RPMI8226 (cell line): ENCODE measurements at regions not wholly inside any gene's neighbourhood (a gene's known extent, or its start where the extent isn't known, plus 50 kb on each side); places are given as distances from the start of the nearest gene placed in this dataset.

ENCODE experiments used
- DNase-seq: peaks from one replicate; pipeline ENCODE4 v3.0.0-alpha.2; 2015

GRCh38 chr10:131010965-131011575 lies 300.5 kb downstream of the TCERG1L start:
- DNase-seq, result no peak

- no peak for DNase-seq
Measured at GRCh38 chr10:131011936-131012640, 299.4 kb downstream of the TCERG1L start.

DNA sequence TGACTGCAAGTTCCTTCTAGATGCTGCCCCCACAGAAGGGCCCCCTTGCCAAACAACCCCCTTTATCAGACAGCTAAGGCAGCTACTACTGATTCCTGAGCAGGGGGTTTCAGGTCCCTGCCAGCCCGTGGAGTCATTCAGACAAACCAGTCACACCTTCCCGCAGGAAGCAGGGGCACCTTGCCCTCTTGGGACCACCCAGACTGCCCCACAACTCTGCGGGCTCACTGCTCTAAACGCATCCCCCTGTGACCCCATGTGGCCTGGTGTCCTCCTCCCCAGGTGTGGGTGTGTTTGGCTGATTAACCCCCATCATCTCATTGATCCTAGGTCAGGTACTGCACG lies 298.9 kb downstream of the TCERG1L start:
- DNase-seq, result no peak

- DNase-seq, result peak; percentile 32
Measured at GRCh38 chr10:131013281-131013912, 298.1 kb downstream of the TCERG1L start.

- DNase-seq, result no peak
Measured at GRCh38 chr10:131014271-131014670, 297.2 kb downstream of the TCERG1L start.

DNA sequence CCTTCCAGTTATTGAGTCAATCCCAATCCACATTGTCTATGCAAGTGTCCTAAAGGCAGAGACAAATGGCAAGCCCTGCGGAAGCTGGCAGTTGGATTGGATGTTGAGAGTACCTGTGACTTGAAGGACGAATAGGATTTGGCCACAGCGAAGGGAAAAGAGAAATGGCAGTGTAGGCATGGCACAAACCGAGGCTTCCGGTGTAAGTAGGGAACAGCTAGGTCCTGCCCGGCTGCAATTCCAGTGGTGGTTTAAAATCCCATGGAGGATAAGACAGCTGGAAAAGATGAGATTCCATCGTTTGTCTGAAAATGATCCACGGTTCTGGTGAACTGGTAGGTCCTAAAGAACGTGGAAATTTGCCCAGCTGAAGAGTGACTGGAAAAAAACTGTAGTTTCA lies 296.2 kb downstream of the TCERG1L start:
- no peak for DNase-seq

- no peak for DNase-seq
Measured at GRCh38 chr10:131016556-131016955, 295.0 kb downstream of the TCERG1L start.

DNA sequence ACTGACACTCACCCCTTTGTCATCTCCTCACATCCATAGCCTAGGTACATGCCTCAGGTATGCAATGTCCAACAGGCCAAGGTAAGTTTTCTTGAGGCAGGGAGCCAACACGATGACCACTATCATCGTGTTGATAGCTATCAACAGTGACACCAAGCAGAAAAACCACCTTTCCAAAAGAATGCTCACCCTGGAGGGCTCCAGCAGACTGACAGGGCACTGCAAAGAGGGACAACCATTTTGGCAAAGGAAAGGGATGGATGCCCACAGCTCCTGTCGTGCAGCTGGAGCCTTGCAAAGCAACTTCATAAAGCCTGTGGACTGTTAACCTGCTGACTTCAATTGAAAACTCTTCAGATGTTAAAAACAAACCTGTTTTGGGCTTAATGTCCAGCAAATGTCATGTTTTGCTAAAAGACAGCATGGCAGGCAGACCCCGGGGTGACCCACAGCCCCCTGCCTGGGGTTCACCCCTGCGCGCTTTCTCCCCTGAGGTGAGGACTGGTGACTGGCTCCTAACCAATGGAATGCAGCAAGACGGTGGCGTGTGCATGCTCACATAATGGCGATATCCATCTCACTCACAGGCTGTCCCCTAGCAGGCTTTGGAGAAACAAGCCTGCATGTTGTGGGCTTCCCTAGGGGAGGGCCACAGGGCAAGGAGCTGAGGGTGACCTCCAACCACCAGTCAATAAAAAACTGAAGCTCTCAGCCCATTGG lies 293.8 kb downstream of the TCERG1L start:
- no peak for DNase-seq

DNA sequence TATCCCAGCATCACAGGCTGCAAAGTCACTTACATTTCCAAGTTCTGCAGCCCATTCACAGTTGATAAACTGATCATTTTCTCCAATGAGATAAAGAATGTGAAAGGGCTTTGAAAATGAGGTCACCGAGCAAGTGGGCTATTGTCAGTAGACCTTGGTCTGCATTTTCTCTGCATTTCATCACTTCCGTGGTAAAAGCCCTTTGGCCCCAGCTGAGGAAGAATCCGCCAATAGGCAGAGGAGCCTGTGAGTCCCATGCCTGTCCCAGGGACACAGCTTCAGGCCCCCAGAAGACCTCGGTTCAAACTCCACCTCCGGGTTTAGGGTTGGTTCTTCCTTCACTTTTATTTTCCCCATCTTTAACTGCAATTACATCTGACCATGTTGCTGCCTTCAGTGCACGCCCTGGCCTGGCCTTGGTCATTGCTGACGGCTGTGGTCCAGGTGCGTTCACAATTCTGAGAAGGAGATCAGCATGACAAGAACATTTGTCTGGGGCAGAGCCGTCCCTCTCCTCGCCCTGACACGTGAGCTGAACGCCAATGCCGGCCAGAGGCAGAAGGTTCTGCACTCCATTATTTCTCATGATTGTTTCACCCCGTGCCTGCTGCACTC lies 292.5 kb downstream of the TCERG1L start:
- DNase-seq, result no peak

DNA sequence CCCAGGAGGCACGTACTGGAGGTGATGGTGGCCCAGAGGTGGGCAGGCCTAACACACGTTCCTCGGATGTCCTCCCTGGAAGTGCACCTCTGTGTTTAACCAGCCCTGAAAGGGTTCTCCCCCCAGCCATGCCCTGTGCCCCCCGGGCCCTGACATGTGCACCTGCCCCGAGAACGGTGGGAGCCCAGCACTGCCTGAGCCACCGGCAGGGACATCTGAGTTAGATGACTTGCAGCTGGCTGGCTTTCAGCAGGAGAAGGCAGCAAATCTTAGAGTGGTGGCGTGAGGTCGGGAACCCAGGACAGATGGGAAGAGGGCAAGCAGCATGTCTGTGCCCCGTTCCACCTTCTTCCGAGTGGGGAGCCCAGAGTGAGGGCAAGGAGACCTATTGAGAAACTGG lies 291.8 kb downstream of the TCERG1L start:
- DNase-seq, result no peak

- DNase-seq, result no peak
Measured at GRCh38 chr10:131020775-131021174, 290.7 kb downstream of the TCERG1L start.

GRCh38 chr10:131021246-131021895 lies 290.1 kb downstream of the TCERG1L start:
- DNase-seq, result no peak

DNA sequence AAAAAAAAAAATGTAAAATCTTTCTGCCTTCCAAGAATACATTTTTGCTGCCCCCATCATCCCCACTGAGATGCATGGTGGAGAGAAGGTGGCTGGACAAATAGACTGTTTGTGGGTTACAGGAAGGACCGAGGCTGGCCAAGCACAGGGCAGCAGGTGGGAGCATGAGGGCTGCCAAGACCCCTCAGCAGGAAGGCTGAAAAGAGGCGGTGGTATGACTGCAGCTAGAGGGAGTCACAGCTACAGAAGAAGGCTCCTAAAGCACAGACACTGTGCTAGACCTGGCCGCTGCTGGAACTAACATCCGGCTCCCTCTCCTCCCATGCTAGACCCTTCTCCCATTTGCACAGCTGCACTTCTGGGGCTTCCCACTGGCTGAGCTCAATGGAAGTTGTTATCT lies 289.6 kb downstream of the TCERG1L start:
- DNase-seq, result no peak

GRCh38 chr10:131022369-131022768 lies 289.2 kb downstream of the TCERG1L start:
- no peak for DNase-seq

GRCh38 chr10:131022981-131023380 lies 288.5 kb downstream of the TCERG1L start:
- no peak for DNase-seq

DNA sequence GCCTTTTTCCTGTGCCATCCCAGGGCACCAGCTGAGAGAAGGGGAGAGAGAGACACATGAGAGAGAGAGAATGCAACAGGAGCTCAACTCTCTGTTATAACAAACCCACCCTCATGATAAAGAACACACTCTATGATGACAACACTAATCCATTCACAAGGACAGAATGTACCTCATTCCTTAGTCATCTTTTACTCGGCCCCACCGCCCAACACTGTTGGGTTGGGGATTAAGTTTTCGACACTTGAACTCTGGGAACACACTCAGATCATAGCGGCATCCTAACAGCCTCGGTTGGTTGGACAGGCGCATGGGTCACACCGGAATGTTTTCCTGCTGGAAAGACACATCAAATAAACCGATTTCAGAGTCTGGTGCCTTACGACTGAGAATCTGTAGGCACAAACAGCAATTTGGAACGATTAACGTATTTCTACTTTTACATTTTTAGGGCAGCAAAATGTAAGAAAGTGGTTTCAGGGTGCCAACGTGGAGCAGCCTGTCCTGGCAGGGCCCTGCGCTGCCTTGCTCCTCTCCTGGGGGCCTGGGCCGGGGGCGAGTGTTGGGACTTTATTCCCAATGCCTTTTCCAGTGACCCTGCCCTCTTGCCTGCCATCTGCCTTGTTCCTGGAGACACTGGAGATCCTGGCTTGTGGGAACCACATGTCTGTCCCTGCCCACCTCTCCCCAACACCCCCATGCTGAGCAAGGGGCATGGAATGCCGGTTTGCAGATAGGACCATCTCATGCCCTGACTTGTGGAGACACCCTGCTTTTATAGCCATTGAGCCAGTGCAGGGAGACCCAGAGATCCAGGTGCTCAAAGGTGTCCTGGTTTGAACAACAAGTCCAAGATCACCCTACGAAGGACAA lies 287.0 kb downstream of the TCERG1L start:
- no peak for DNase-seq

- DNase-seq, result no peak
Measured at GRCh38 chr10:131025333-131025732, 286.2 kb downstream of the TCERG1L start.

DNA sequence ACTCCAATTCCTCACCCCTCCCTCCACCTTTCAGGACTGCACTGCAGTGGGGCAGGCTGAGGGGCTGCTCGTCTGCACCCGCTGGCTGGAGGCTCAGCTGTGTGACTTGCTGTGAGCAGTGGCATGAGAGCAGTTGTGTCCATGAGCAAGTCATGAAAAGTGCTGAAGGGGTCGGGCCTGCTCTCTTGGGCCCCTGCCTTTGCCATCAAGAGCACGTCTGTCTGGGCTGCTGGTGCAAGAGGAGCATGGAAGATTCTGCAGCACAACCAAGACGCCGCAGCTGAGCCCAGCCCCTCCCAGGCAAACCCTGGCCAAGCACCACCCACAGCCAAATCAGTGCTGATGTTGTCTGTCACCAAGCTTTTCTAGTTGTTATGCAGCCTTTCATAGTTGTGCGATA lies 284.3 kb downstream of the TCERG1L start:
- no peak for DNase-seq

DNA sequence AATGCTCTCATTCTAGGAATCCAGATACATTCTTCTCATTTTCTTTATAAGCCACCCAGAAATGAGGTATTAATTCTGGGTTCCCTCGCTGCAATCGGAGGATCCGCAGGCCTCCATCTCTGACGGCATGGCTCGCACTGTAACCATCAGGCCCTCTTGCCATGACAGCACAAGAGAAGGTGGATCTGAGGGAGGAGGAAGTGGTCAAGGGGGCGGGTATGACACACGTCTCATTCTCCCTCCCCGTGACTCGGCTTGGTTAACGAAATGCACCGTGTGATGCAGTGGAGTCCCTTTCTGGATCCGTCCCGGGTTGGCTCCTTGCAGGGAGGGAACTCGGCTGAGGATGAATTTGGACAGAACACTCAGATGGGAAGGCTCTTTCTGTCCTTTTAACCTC lies 280.2 kb downstream of the TCERG1L start:
- no peak for DNase-seq

DNA sequence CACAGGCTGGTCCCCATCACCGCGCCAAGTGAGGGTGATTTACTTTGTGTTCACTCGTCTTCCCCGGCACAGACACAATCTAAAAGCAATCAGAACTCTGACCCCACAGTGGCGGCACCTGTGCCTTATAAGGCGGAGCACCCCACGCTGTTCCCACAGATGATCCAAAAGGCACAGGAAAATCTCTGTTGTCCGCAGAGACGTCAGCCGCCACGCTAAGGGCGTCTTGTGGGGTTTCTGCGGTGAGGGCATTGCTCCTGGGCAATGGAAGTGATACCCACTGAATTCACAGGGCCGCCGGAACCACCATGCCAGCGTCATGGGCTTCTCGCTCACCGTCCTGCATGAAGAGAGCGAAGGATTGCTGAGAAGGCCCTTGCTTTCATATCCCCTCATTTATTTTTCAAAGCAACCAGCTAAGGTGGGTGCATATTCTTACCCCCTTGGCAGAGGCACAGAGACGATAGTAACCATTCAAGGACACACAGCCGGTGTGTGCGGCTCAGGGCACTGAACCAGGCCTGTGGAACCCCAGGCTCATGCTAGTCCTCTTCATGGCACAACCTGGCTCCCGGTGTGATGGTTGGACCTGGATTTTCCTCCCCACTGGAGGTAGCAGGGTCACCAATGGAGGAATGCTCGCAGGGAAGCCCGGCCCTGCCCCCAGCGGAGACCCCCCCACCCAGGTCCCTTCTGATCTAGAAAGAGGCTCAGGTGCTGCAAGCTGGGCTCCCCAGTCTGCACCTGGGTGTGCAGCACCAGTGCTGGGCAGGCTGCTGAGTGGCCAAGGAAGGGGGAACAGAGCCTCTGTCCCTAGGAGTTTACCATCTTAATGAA lies 279.0 kb downstream of the TCERG1L start:
- no peak for DNase-seq
